ENCODE measurements at regions not wholly inside any gene's neighbourhood (a gene's known extent, or its start where the extent isn't known, plus 50 kb on each side); places are given as distances from the start of the nearest gene placed in this dataset.

GRCh38 chr9:28293369-28294090 lies 720.2 kb upstream of the C9orf72 start:
- DNase-seq (ENCODE audit: insufficient read length, low spot score) (no peak), FAIRE-seq (no peak)
- TF ChIP-seq CTCF (IDR thresholded peaks at IDR 0.05; ENCODE audit: insufficient read depth, missing control alignments) = no peak

- FAIRE-seq = no peak
- DNase-seq (ENCODE audit: insufficient read length, low spot score) = no peak
- no peak for TF ChIP-seq CTCF (IDR thresholded peaks at IDR 0.05; ENCODE audit: insufficient read depth, missing control alignments)
These were observed 728.0 kb upstream of the C9orf72 start for GRCh38 chr9:28301281-28301680.

- no peak for FAIRE-seq
- TF ChIP-seq CTCF (IDR thresholded peaks at IDR 0.05; ENCODE audit: insufficient read depth, missing control alignments) = no peak
These were observed 744.5 kb upstream of the C9orf72 start for GRCh38 chr9:28317745-28318144.

GRCh38 chr9:28318515-28318914 lies 745.2 kb upstream of the C9orf72 start:
- no peak for TF ChIP-seq CTCF (IDR thresholded peaks at IDR 0.05; ENCODE audit: insufficient read depth, missing control alignments)
- no peak for DNase-seq (ENCODE audit: insufficient read length, low spot score)
- FAIRE-seq = no peak

More at GRCh38 chr9:28317745-28318144, 744.5 kb upstream of the C9orf72 start:
- no peak for DNase-seq (ENCODE audit: insufficient read length, low spot score)

GRCh38 chr9:28319981-28320380 lies 746.7 kb upstream of the C9orf72 start:
- no peak for FAIRE-seq
- DNase-seq (ENCODE audit: insufficient read length, low spot score) = no peak
- TF ChIP-seq CTCF (IDR thresholded peaks at IDR 0.05; ENCODE audit: insufficient read depth, missing control alignments) = no peak

- TF ChIP-seq CTCF (IDR thresholded peaks at IDR 0.05; ENCODE audit: insufficient read depth, missing control alignments) = no peak
- no peak for DNase-seq (ENCODE audit: insufficient read length, low spot score)
- FAIRE-seq = peak; percentile 78
These were observed 747.3 kb upstream of the C9orf72 start for GRCh38 chr9:28320616-28321015.

- no peak for DNase-seq (ENCODE audit: insufficient read length, low spot score)
- FAIRE-seq = no peak
- TF ChIP-seq CTCF (IDR thresholded peaks at IDR 0.05; ENCODE audit: insufficient read depth, missing control alignments) = no peak
These were observed 756.0 kb upstream of the C9orf72 start for GRCh38 chr9:28329323-28329722.

Data from D721Med (cell line).